IMR-90 (cell line): ENCODE measurements at regions not wholly inside any gene's neighbourhood (a gene's known extent, or its start where the extent isn't known, plus 50 kb on each side); places are given as distances from the start of the nearest gene placed in this dataset.
"Not testable (repeated sequence)": the region's sequence is repeated elsewhere in the genome, so short reads cannot be mapped to it uniquely, and the experiment has no call there.

Experiments
- ATAC-seq: fragments of 200-7000 bp; cut with Tn5 transposase; 2 replicates; pipeline ENCODE4 v1.9.1; 2020; ENCODE audit warnings: low read depth, mild to moderate bottlenecking, moderate library complexity
- BruUV-seq: library from RNA; stranded (reverse); fragments of 400-500 nt; replicated peaks from 2 replicates; lab custom pipeline; 2021; lab: Mats Ljungman, UMichigan
- CTCF ChIA-PET: fragments of 300-600 bp; formaldehyde crosslinking; extraction: SDS; loops from one replicate; lab custom pipeline; 2021; ENCODE audit warnings: antibody characterized with exemption; lab: Yijun Ruan, JAX
- POLR2A ChIA-PET: fragments of 300-600 bp; sonication (Branson Sonifier 250); formaldehyde crosslinking; loops from one replicate; lab custom pipeline; 2022; ENCODE audit warnings: antibody characterized with exemption; ENCODE audit not compliant: unreplicated experiment; lab: Charles Lee
- DNase-seq: peaks from one replicate; pipeline ENCODE4 v3.0.0; 2013
- H2AFZ ChIP-seq: replicated peaks from 2 replicates; pipeline ENCODE3; 2013; ENCODE audit warnings: low read length, mild to moderate bottlenecking; ENCODE audit not compliant: poor library complexity
- H2AK5ac ChIP-seq: 2 replicates; pipeline ENCODE4 v1.6.1; 2013; ENCODE audit warnings: low read depth, low read length, inconsistent platforms
- H2AK9ac ChIP-seq: replicated peaks from 2 replicates; pipeline ENCODE3; 2013; ENCODE audit warnings: mild to moderate bottlenecking, low read depth, low read length, moderate library complexity; ENCODE audit not compliant: poor library complexity
- H2BK120ac ChIP-seq: 2 replicates; pipeline ENCODE4 v1.6.1; 2013; ENCODE audit warnings: low read depth, low read length, inconsistent platforms
- H2BK15ac ChIP-seq: 3 replicates; pipeline ENCODE4 v1.6.1; 2013; ENCODE audit warnings: low read depth, low read length, inconsistent platforms
- H2BK20ac ChIP-seq: 2 replicates; pipeline ENCODE4 v1.6.1; 2013; ENCODE audit warnings: low read depth, mild to moderate bottlenecking, inconsistent platforms, low read length, moderate library complexity
- H2BK5ac ChIP-seq: 2 replicates; pipeline ENCODE4 v1.6.1; 2013; ENCODE audit warnings: mild to moderate bottlenecking, low read depth, low read length, inconsistent platforms; ENCODE audit not compliant: poor library complexity, severe bottlenecking
- H3K14ac ChIP-seq: replicated peaks from 2 replicates; pipeline ENCODE4 v1.6.1; 2013; ENCODE audit warnings: low read depth, low read length, inconsistent platforms
- H3K18ac ChIP-seq: 2 replicates; pipeline ENCODE4 v1.6.1; 2013; ENCODE audit warnings: low read depth, low read length, control low read depth
- H3K23ac ChIP-seq: 2 replicates; pipeline ENCODE4 v1.6.1; 2013; ENCODE audit warnings: low read depth, low read length, inconsistent platforms
- H3K27ac ChIP-seq: 2 replicates; pipeline ENCODE4 v1.5.1; 2013; ENCODE audit warnings: mild to moderate bottlenecking, control low read depth, low read length; ENCODE audit not compliant: insufficient read depth
- H3K27me3 ChIP-seq: 2 replicates; pipeline ENCODE4 v1.6.1; 2013; ENCODE audit warnings: low read length; ENCODE audit not compliant: control insufficient read depth, insufficient read depth
- H3K36me3 ChIP-seq: 2 replicates; pipeline ENCODE4 v1.6.1; 2013; ENCODE audit warnings: low read length, mixed read lengths; ENCODE audit not compliant: control insufficient read depth, insufficient read depth
- H3K4ac ChIP-seq: 2 replicates; pipeline ENCODE4 v1.6.1; 2013; ENCODE audit warnings: low read depth, low read length, inconsistent platforms
- H3K4me1 ChIP-seq: 2 replicates; pipeline ENCODE4 v1.6.1; 2013; ENCODE audit warnings: low read length, mixed read lengths; ENCODE audit not compliant: control insufficient read depth, insufficient read depth
- H3K4me2 ChIP-seq: 2 replicates; pipeline ENCODE4 v1.6.1; 2013; ENCODE audit warnings: low read depth, mild to moderate bottlenecking, control low read depth, low read length, moderate library complexity
- H3K4me3 ChIP-seq: 2 replicates; pipeline ENCODE4 v1.5.1; 2013; ENCODE audit warnings: low read depth, mild to moderate bottlenecking, control low read depth, low read length, moderate library complexity; ENCODE audit not compliant: insufficient read depth
- H3K56ac ChIP-seq: 2 replicates; pipeline ENCODE4 v1.6.1; 2013; ENCODE audit warnings: low read length, inconsistent platforms; ENCODE audit not compliant: insufficient read depth; ENCODE audit errors: extremely low read depth
- H3K79me1 ChIP-seq, 2 experiments: 2 replicates each; pipeline ENCODE4 v1.6.1; 2013; ENCODE audit warnings: low read length in 2 of 2, inconsistent platforms in 1 of 2, low read depth in 1 of 2
- H3K9ac ChIP-seq: 2 replicates; pipeline ENCODE4 v1.6.1; 2013; ENCODE audit warnings: low read depth, low read length, control low read depth
- H3K9me1 ChIP-seq: 2 replicates; pipeline ENCODE4 v1.6.1; 2013; ENCODE audit warnings: low read length, inconsistent platforms; ENCODE audit not compliant: insufficient read depth
- H3K9me3 ChIP-seq: 2 replicates; pipeline ENCODE4 v1.6.1; 2013; ENCODE audit warnings: low read length; ENCODE audit not compliant: control insufficient read depth, insufficient read depth
- H4K20me1 ChIP-seq: 2 replicates; pipeline ENCODE4 v1.6.1; 2013; ENCODE audit warnings: low read length, inconsistent platforms; ENCODE audit not compliant: insufficient read depth
- H4K5ac ChIP-seq: 2 replicates; pipeline ENCODE4 v1.6.1; 2013; ENCODE audit warnings: mild to moderate bottlenecking, low read depth, low read length, control low read depth
- H4K8ac ChIP-seq, 2 experiments: 2 replicates each; pipeline ENCODE4 v1.6.1; 2013; ENCODE audit warnings: low read depth in 2 of 2, low read length in 2 of 2, control low read depth in 1 of 2, inconsistent platforms in 1 of 2
- H4K91ac ChIP-seq: 2 replicates; pipeline ENCODE4 v1.6.1; 2013; ENCODE audit warnings: low read depth, low read length, inconsistent platforms; ENCODE audit not compliant: insufficient read depth
- WGBS, 2 experiments: methylation state at CpG; one replicate each; pipeline versions ENCODE4 v1.1.5 to v1.1.7; 2013; ENCODE audit warnings: missing lambda C conversion rate in 2 of 2; ENCODE audit not compliant: insufficient read length in 1 of 2; ENCODE audit errors: extremely low coverage in 2 of 2; 5-methylcytosine and 5-hydroxymethylcytosine counted together
- dilution Hi-C: fragments of 300-500 bp; cut with HindIII; formaldehyde crosslinking; loops from one replicate; pipeline ENCODE4 v1.14.3; 2018; ENCODE audit warnings: low sequenced_read_pairs; ENCODE audit not compliant: unreplicated experiment
- in situ Hi-C: fragments of 300-500 bp; cut with MboI; formaldehyde crosslinking; loops from 3 replicates; pipeline ENCODE4 v1.14.3; 2019; ENCODE audit warnings: low sequenced_read_pairs, inconsistent platforms, mixed read lengths
- intact Hi-C: fragments of 100-400 bp; cut with micrococcal nuclease; formaldehyde crosslinking; loops from 2 replicates; pipeline ENCODE4 v1.10.0; 2022

- H3K79me1 ChIP-seq, BruUV-seq, H3K9me1 ChIP-seq, H4K5ac ChIP-seq, dilution Hi-C loops, H3K56ac ChIP-seq, H3K14ac ChIP-seq, H3K4me3 ChIP-seq, H3K4me1 ChIP-seq, H2BK120ac ChIP-seq, H4K20me1 ChIP-seq, H2BK20ac ChIP-seq, H4K8ac ChIP-seq, H3K4ac ChIP-seq, H3K27me3 ChIP-seq, H2AK9ac ChIP-seq, H2BK5ac ChIP-seq, H2BK15ac ChIP-seq, H4K91ac ChIP-seq, ATAC-seq, in situ Hi-C loops, H3K4me2 ChIP-seq, H3K27ac ChIP-seq, DNase-seq, H2AK5ac ChIP-seq, H3K18ac ChIP-seq, CTCF ChIA-PET, H3K9ac ChIP-seq, H2AFZ ChIP-seq, H3K23ac ChIP-seq, H3K36me3 ChIP-seq, intact Hi-C loops, POLR2A ChIA-PET: not testable (repeated sequence)
- WGBS, 2 experiments, result no CpG with 5 or more reads among the region's 1 CpG
- H3K9me3 ChIP-seq, result peaks cover 10% of the 10 kb centered on the region
Observed at GRCh38 chr21:9969399-9969798, 552.0 kb upstream of the TPTE start.

- H3K27me3 ChIP-seq, H3K79me1 ChIP-seq, H3K4me1 ChIP-seq, H2AK5ac ChIP-seq, H2BK120ac ChIP-seq, H3K9me1 ChIP-seq, H4K8ac ChIP-seq, H2BK20ac ChIP-seq, H3K18ac ChIP-seq, H3K56ac ChIP-seq, H4K91ac ChIP-seq, H3K4me3 ChIP-seq, ATAC-seq, dilution Hi-C loops, H3K4me2 ChIP-seq, CTCF ChIA-PET, H3K23ac ChIP-seq, H2BK15ac ChIP-seq, intact Hi-C loops, H3K36me3 ChIP-seq, H3K4ac ChIP-seq, H3K27ac ChIP-seq, POLR2A ChIA-PET, H2BK5ac ChIP-seq, H4K5ac ChIP-seq, H3K9ac ChIP-seq, H3K14ac ChIP-seq, H2AK9ac ChIP-seq, DNase-seq, H4K20me1 ChIP-seq, H2AFZ ChIP-seq, H3K9me3 ChIP-seq, in situ Hi-C loops, BruUV-seq: not testable (repeated sequence)
- no CpG with 5 or more reads among the region's 1 CpG for WGBS, 2 experiments
Observed at GRCh38 chr21:9972018-9972417, 549.4 kb upstream of the TPTE start.
